ENCODE measurements at regions not wholly inside any gene's neighbourhood (a gene's known extent, or its start where the extent isn't known, plus 50 kb on each side); places are given as distances from the start of the nearest gene placed in this dataset.

- Histone ChIP-seq H3K9me3 (no peaks in the 10 kb centered on the region), H3K27me3 (replicated peaks; ENCODE audit: control insufficient read depth, insufficient read depth, low read length) (no peaks in the 10 kb centered on the region), H3K4me3 (ENCODE audit: low read depth, low read length) (no peak overlapping the region), H3K4me1 (no peaks in the 10 kb centered on the region), H3K36me3 (ENCODE audit: control insufficient read depth, insufficient read depth, low read length) (no peaks in the 10 kb centered on the region)
- CTCF ChIA-PET = no interaction called here
- POLR2A ChIA-PET = no interaction called here
- BruUV-seq (replicated peaks) = no TSS peak
- no peaks in the 10 kb centered on the region for H3K36me3 Mint-ChIP-seq (ENCODE audit: insufficient read depth, unreplicated experiment)
- no peak for TF ChIP-seq CTCF (IDR thresholded peaks at IDR 0.05; ENCODE audit: insufficient read depth in 1 of 2, low read depth in 1 of 2, low read length in 1 of 2, severe bottlenecking in 1 of 2, unreplicated experiment in 1 of 2)
- H3K4me1 Mint-ChIP-seq (ENCODE audit: low read depth, unreplicated experiment) = no peaks in the 10 kb centered on the region
- DNase-seq = no peak
- no peak overlapping the region for H3K4me3 Mint-ChIP-seq (ENCODE audit: unreplicated experiment)
- H3K27me3 Mint-ChIP-seq (ENCODE audit: insufficient read depth, unreplicated experiment) = peaks cover 8% of the 10 kb centered on the region
- H3K9me3 Mint-ChIP-seq (ENCODE audit: unreplicated experiment) = no peaks in the 10 kb centered on the region
- intact Hi-C loops (cut with micrococcal nuclease; ENCODE audit: unreplicated experiment) = no loop called here
- H3K27ac Mint-ChIP-seq (ENCODE audit: unreplicated experiment) = no peak overlapping the region
Observed at GRCh38 chr1:88457197-88457596, 226.9 kb upstream of the PKN2 start.

- no peak overlapping the region for H3K27ac Mint-ChIP-seq (ENCODE audit: unreplicated experiment)
- ChIA-PET CTCF (no interaction called here), POLR2A (no interaction called here)
- H3K9me3 Mint-ChIP-seq (ENCODE audit: unreplicated experiment) = no peaks in the 10 kb centered on the region
- no peaks in the 10 kb centered on the region for H3K9me3 ChIP-seq
- intact Hi-C loops (cut with micrococcal nuclease; ENCODE audit: unreplicated experiment) = no loop called here
- no peaks in the 10 kb centered on the region for H3K4me1 Mint-ChIP-seq (ENCODE audit: low read depth, unreplicated experiment)
- peaks cover 15% of the 10 kb centered on the region for H3K27me3 Mint-ChIP-seq (ENCODE audit: insufficient read depth, unreplicated experiment)
- H3K27me3 ChIP-seq (replicated peaks; ENCODE audit: control insufficient read depth, insufficient read depth, low read length) = no peaks in the 10 kb centered on the region
- no TSS peak for BruUV-seq (replicated peaks)
- DNase-seq = no peak
- no peak for TF ChIP-seq CTCF (IDR thresholded peaks at IDR 0.05; ENCODE audit: insufficient read depth in 1 of 2, low read depth in 1 of 2, low read length in 1 of 2, severe bottlenecking in 1 of 2, unreplicated experiment in 1 of 2)
- H3K4me3 Mint-ChIP-seq (ENCODE audit: unreplicated experiment) = no peak overlapping the region
- no peaks in the 10 kb centered on the region for H3K36me3 ChIP-seq (ENCODE audit: control insufficient read depth, insufficient read depth, low read length)
- H3K4me3 ChIP-seq (ENCODE audit: low read depth, low read length) = no peak overlapping the region
- H3K36me3 Mint-ChIP-seq (ENCODE audit: insufficient read depth, unreplicated experiment) = no peaks in the 10 kb centered on the region
- no peaks in the 10 kb centered on the region for H3K4me1 ChIP-seq
Observed at GRCh38 chr1:88461007-88461406, 223.1 kb upstream of the PKN2 start.

GRCh38 chr1:88462096-88462487 lies 222.0 kb upstream of the PKN2 start:
- intact Hi-C loops (cut with micrococcal nuclease; ENCODE audit: unreplicated experiment) = no loop called here
- no peaks in the 10 kb centered on the region for H3K4me1 ChIP-seq
- no peaks in the 10 kb centered on the region for H3K36me3 ChIP-seq (ENCODE audit: control insufficient read depth, insufficient read depth, low read length)
- no peak for DNase-seq
- no TSS peak for BruUV-seq (replicated peaks)
- Mint-ChIP-seq H3K27ac (ENCODE audit: unreplicated experiment) (no peak overlapping the region), H3K36me3 (ENCODE audit: insufficient read depth, unreplicated experiment) (no peaks in the 10 kb centered on the region), H3K4me1 (ENCODE audit: low read depth, unreplicated experiment) (no peaks in the 10 kb centered on the region), H3K9me3 (ENCODE audit: unreplicated experiment) (no peaks in the 10 kb centered on the region), H3K4me3 (ENCODE audit: unreplicated experiment) (peak overlapping the region; percentile 38), H3K27me3 (ENCODE audit: insufficient read depth, unreplicated experiment) (peaks cover 15% of the 10 kb centered on the region)
- peak overlapping the region; percentile 17 for H3K4me3 ChIP-seq (ENCODE audit: low read depth, low read length)
- ChIA-PET POLR2A (no interaction called here), CTCF (interaction anchor here (0.6 kb wide), 1 partner anchor 187 kb away, joined by 5 read pairs; no protein-coding TSS in a partner anchor)
- TF ChIP-seq CTCF (IDR thresholded peaks at IDR 0.05; ENCODE audit: insufficient read depth in 1 of 2, low read depth in 1 of 2, low read length in 1 of 2, severe bottlenecking in 1 of 2, unreplicated experiment in 1 of 2) = no peak
- no peaks in the 10 kb centered on the region for H3K27me3 ChIP-seq (replicated peaks; ENCODE audit: control insufficient read depth, insufficient read depth, low read length)
- no peaks in the 10 kb centered on the region for H3K9me3 ChIP-seq

Data from Caco-2 (cell line).